GM19372 (cell line): ENCODE measurements at regions not wholly inside any gene's neighbourhood (a gene's known extent, or its start where the extent isn't known, plus 50 kb on each side); places are given as distances from the start of the nearest gene placed in this dataset.
"Not testable (repeated sequence)": the region's sequence is repeated elsewhere in the genome, so short reads cannot be mapped to it uniquely, and the experiment has no call there.

ENCODE experiments used
- ATAC-seq: cut with Tn5 transposase; IDR thresholded peaks from one replicate; pipeline ENCODE4 v1.9.1; 2021; ENCODE audit warnings: mild to moderate bottlenecking, low read depth, moderate library complexity; ENCODE audit not compliant: unreplicated experiment

- no peak for ATAC-seq
These were observed 55.7 kb upstream of the FAT3 start for GRCh38 chr11:92168936-92169335.

- ATAC-seq: no peak
These were observed 57.0 kb upstream of the FAT3 start for GRCh38 chr11:92167571-92167970.

GRCh38 chr11:92166335-92166734, 58.3 kb upstream of the FAT3 start:
- no peak for ATAC-seq

- no peak for ATAC-seq
These were observed 60.7 kb upstream of the FAT3 start for GRCh38 chr11:92163879-92164278.

GRCh38 chr11:92162776-92163175, 61.8 kb upstream of the FAT3 start:
- no peak for ATAC-seq

GRCh38 chr11:92159931-92160330, 64.7 kb upstream of the FAT3 start:
- ATAC-seq: no peak

GRCh38 chr11:92157390-92157789, 67.2 kb upstream of the FAT3 start:
- ATAC-seq: not testable (repeated sequence)

- ATAC-seq: no peak
These were observed 70.0 kb upstream of the FAT3 start for GRCh38 chr11:92154611-92155010.

- no peak for ATAC-seq
These were observed 70.5 kb upstream of the FAT3 start for GRCh38 chr11:92154110-92154509.

- no peak for ATAC-seq
These were observed 71.1 kb upstream of the FAT3 start for GRCh38 chr11:92153542-92153941.

GRCh38 chr11:92152245-92152644, 72.4 kb upstream of the FAT3 start:
- ATAC-seq: no peak

GRCh38 chr11:92149996-92150395, 74.6 kb upstream of the FAT3 start:
- ATAC-seq: no peak

GRCh38 chr11:92141725-92142124, 82.9 kb upstream of the FAT3 start:
- no peak for ATAC-seq

- no peak for ATAC-seq
These were observed 83.5 kb upstream of the FAT3 start for GRCh38 chr11:92141159-92141558.

- no peak for ATAC-seq
These were observed 84.6 kb upstream of the FAT3 start for GRCh38 chr11:92140021-92140420.

- no peak for ATAC-seq
These were observed 86.3 kb upstream of the FAT3 start for GRCh38 chr11:92138296-92138695.

GRCh38 chr11:92137747-92138146, 86.9 kb upstream of the FAT3 start:
- ATAC-seq: no peak

GRCh38 chr11:92136797-92137196, 87.8 kb upstream of the FAT3 start:
- ATAC-seq: no peak

- no peak for ATAC-seq
These were observed 93.2 kb upstream of the FAT3 start for GRCh38 chr11:92131289-92131865.

- no peak for ATAC-seq
These were observed 94.2 kb upstream of the FAT3 start for GRCh38 chr11:92130421-92130831.

GRCh38 chr11:92129811-92130210, 94.8 kb upstream of the FAT3 start:
- ATAC-seq: no peak

- no peak for ATAC-seq
These were observed 96.6 kb upstream of the FAT3 start for GRCh38 chr11:92128026-92128425.

- no peak for ATAC-seq
These were observed 99.3 kb upstream of the FAT3 start for GRCh38 chr11:92125321-92125720.
